ENCODE measurements at regions not wholly inside any gene's neighbourhood (a gene's known extent, or its start where the extent isn't known, plus 50 kb on each side); places are given as distances from the start of the nearest gene placed in this dataset.

DNA sequence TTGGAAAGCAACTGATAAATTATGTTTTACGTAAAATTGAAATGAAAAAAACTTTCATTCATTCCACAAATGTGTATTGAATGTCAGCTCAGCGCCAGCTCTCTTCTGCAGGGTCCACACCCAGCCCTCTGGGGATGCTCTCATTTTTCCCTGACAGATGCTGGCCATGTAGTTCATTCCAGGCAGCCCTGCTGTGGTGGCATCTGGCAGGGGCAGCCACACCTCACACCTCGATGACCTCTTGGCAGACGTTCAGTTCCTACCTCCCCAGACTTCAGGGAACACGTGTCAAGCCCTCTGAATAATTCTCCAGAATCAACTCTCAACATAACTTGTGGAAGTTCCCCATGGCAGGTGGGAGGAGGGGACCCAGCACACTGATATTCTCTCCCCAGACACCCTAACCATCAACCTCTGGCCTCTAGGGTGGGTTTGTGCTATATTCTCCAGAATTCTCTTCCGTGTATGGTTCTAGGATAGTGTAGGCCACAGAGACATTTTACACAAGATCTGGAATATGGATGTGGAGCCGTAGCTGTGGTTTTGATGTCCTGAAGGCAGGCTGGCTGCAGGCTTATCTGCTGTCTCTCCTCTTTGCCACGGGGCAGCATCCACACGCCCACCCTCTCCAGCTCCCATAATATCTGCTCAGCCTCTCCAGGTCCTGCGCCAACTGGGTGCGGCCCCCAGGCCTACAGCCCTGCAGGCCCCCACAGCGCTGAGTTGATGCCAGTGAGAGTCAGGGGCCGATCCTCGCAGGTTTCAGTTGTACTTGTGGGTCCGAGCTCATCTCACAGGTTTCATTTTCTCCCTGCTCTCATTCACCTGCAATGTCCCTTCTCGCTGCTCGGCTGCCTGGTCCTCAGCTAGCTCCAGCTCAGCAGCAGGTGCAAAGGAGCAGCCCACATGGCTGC lies 175.8 kb upstream of the ARID1B start:
- Mint-ChIP-seq H3K4me1 (peaks cover 0 to 15% (median 2%) of the 10 kb centered on the region in 7 donors), H3K27ac (no peak overlapping the region), H3K36me3 (peaks cover 0 to 4% (median 0%) of the 10 kb centered on the region in 5 donors), H3K9me3 (peaks cover 0 to 15% (median 5%) of the 10 kb centered on the region in 11 donors), H3K27me3 (peaks cover 6 to 16% (median 14%) of the 10 kb centered on the region in 5 donors), H3K4me3 (no peak overlapping the region)
- Histone ChIP-seq H3K4me1 (ENCODE audit: control insufficient read depth in 2 of 2, insufficient read depth in 2 of 2, low read length in 2 of 2) (no peaks in the 10 kb centered on the region), H3K27ac (ENCODE audit: low read depth, low read length) (no peak overlapping the region), H3K4me3 (ENCODE audit: low read length) (no peak overlapping the region), H3K9me3 (ENCODE audit: control insufficient read depth in 2 of 3, low read length in 3 of 3) (no peaks in the 10 kb centered on the region), H3K27me3 (ENCODE audit: control insufficient read depth in 2 of 2, insufficient read depth in 2 of 2, low read length in 2 of 2) (no peaks in the 10 kb centered on the region), H3K36me3 (ENCODE audit: control insufficient read depth in 2 of 3, insufficient read depth in 3 of 3, low read length in 3 of 3) (no peaks in the 10 kb centered on the region)
- no peak for DNase-seq
- CTCF ChIA-PET, result no interaction called here
- ATAC-seq, result no peak
- POLR2A ChIA-PET, result interaction anchor here (0.6 kb wide), 1 partner anchor 64 kb away, joined by 3 read pairs; no protein-coding TSS in a partner anchor
- intact Hi-C loops (cut with micrococcal nuclease), result no loop called here

DNA sequence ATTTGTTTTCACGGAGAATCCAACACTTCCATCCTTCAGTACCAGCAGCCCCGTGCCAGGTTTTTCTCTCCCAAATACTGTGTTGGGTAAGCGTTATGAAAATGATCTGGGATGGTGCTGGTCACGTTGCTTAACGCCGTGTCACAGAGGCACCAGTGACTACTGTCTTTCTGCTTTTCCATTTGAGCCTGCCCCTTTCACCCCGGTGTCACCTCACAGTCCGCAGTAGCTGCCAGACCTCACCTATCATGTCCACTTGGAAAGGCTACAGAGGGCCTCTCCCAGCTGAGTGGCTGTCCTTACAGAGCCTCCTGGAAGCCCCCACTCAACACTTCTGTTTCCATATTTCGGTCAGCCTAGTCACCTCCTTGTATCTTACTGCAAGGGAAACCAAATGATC lies 176.5 kb upstream of the ARID1B start:
- ChIA-PET CTCF (no interaction called here), POLR2A (no interaction called here)
- Histone ChIP-seq H3K27ac (ENCODE audit: low read depth, low read length) (no peak overlapping the region), H3K36me3 (ENCODE audit: control insufficient read depth in 2 of 3, insufficient read depth in 3 of 3, low read length in 3 of 3) (no peaks in the 10 kb centered on the region), H3K4me1 (ENCODE audit: control insufficient read depth in 2 of 2, insufficient read depth in 2 of 2, low read length in 2 of 2) (no peaks in the 10 kb centered on the region), H3K27me3 (ENCODE audit: control insufficient read depth in 2 of 2, insufficient read depth in 2 of 2, low read length in 2 of 2) (no peaks in the 10 kb centered on the region), H3K4me3 (ENCODE audit: low read length) (no peak overlapping the region), H3K9me3 (ENCODE audit: control insufficient read depth in 2 of 3, low read length in 3 of 3) (no peaks in the 10 kb centered on the region)
- peaks cover 0 to 4% (median 0%) of the 10 kb centered on the region in 5 donors for H3K36me3 Mint-ChIP-seq
- ATAC-seq (no peak), DNase-seq (no peak)
- no peak overlapping the region for H3K4me3 Mint-ChIP-seq
- peaks cover 0 to 15% (median 2%) of the 10 kb centered on the region in 7 donors for H3K4me1 Mint-ChIP-seq
- H3K27ac Mint-ChIP-seq, result peak overlapping the region in 1 of 9 donors; percentile 84
- H3K27me3 Mint-ChIP-seq, result peaks cover 6 to 16% (median 10%) of the 10 kb centered on the region in 5 donors
- H3K9me3 Mint-ChIP-seq, result peaks cover 0 to 10% (median 5%) of the 10 kb centered on the region in 11 donors
- intact Hi-C loops (cut with micrococcal nuclease), result no loop called here

- Histone ChIP-seq H3K27ac (ENCODE audit: low read depth, low read length) (no peak overlapping the region), H3K36me3 (ENCODE audit: control insufficient read depth in 2 of 3, insufficient read depth in 3 of 3, low read length in 3 of 3) (no peaks in the 10 kb centered on the region), H3K27me3 (ENCODE audit: control insufficient read depth in 2 of 2, insufficient read depth in 2 of 2, low read length in 2 of 2) (no peaks in the 10 kb centered on the region), H3K4me1 (ENCODE audit: control insufficient read depth in 2 of 2, insufficient read depth in 2 of 2, low read length in 2 of 2) (no peaks in the 10 kb centered on the region), H3K4me3 (ENCODE audit: low read length) (no peak overlapping the region), H3K9me3 (ENCODE audit: control insufficient read depth in 2 of 3, low read length in 3 of 3) (no peaks in the 10 kb centered on the region)
- H3K4me1 Mint-ChIP-seq, result peaks cover 0 to 15% (median 2%) of the 10 kb centered on the region in 7 donors
- ChIA-PET POLR2A (no interaction called here), CTCF (no interaction called here)
- intact Hi-C loops (cut with micrococcal nuclease), result no loop called here
- no peak overlapping the region for H3K27ac Mint-ChIP-seq
- no peak for ATAC-seq
- H3K27me3 Mint-ChIP-seq, result peaks cover 6 to 16% (median 9%) of the 10 kb centered on the region in 5 donors
- H3K36me3 Mint-ChIP-seq, result peaks cover 0 to 4% (median 0%) of the 10 kb centered on the region in 5 donors
- no peak overlapping the region for H3K4me3 Mint-ChIP-seq
- peaks cover 0 to 10% (median 4%) of the 10 kb centered on the region in 11 donors for H3K9me3 Mint-ChIP-seq
- no peak for DNase-seq
Measured at GRCh38 chr6:156599978-156600590, 177.1 kb upstream of the ARID1B start.

- ATAC-seq (no peak), DNase-seq (no peak)
- H3K9me3 ChIP-seq (ENCODE audit: control insufficient read depth in 2 of 3, low read length in 3 of 3), result no peaks in the 10 kb centered on the region
- H3K36me3 ChIP-seq (ENCODE audit: control insufficient read depth in 2 of 3, insufficient read depth in 3 of 3, low read length in 3 of 3), result no peaks in the 10 kb centered on the region
- Mint-ChIP-seq H3K27me3 (peaks cover 6 to 12% (median 9%) of the 10 kb centered on the region in 5 donors), H3K4me1 (peaks cover 0 to 15% (median 2%) of the 10 kb centered on the region in 7 donors), H3K4me3 (no peak overlapping the region), H3K9me3 (peaks cover 0 to 6% (median 2%) of the 10 kb centered on the region in 11 donors), H3K27ac (no peak overlapping the region), H3K36me3 (peaks cover 0 to under 1% (median 0%) of the 10 kb centered on the region in 5 donors)
- CTCF ChIA-PET, result no interaction called here
- H3K4me1 ChIP-seq (ENCODE audit: control insufficient read depth in 2 of 2, insufficient read depth in 2 of 2, low read length in 2 of 2), result no peaks in the 10 kb centered on the region
- no peak overlapping the region for H3K4me3 ChIP-seq (ENCODE audit: low read length)
- no peak overlapping the region for H3K27ac ChIP-seq (ENCODE audit: low read depth, low read length)
- intact Hi-C loops (cut with micrococcal nuclease), result no loop called here
- no peaks in the 10 kb centered on the region for H3K27me3 ChIP-seq (ENCODE audit: control insufficient read depth in 2 of 2, insufficient read depth in 2 of 2, low read length in 2 of 2)
- POLR2A ChIA-PET, result no interaction called here
Measured at GRCh38 chr6:156599366-156599765, 177.8 kb upstream of the ARID1B start.

- H3K9me3 Mint-ChIP-seq, result peaks cover 0 to 4% (median 0%) of the 10 kb centered on the region in 11 donors
- intact Hi-C loops (cut with micrococcal nuclease), result no loop called here
Measured at GRCh38 chr6:156598855-156599180, 178.4 kb upstream of the ARID1B start.

DNA sequence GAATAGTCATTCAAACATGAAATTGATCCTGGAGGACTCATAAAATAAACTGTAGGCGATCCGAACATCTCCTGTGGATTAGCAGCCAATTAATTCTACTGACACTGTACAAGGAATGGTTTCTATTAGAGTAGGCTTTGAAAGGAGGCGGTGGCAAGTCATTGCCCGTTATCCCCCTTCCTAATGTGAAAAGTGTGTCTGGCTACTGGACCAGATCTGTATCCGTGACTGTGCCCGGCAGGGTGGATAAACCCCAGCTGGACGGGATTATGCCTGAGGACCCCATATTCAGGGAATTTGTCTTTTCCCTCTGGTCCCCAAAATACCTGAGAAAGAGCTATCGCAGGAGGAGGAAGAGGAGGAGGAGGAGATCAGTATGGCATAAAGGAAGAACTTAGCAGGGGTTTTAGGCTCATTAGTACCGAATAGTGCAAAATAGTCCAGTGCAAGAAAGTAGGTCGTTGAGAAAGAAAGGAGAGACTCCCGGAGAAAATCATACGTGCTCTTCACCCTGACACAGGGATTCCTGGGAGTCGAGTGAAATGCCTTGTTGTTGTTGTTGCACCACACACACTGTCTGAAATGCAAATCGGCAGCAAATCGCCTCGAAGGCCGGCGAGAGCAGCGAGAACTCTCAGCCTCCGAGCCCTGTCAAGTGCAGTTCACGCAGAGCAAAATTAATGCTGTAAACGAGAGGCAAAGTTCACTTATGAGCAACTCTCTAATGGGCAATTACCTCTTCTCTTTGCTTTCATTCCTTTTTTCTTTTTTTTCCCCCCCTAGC lies 178.9 kb upstream of the ARID1B start:
- H3K27ac ChIP-seq (ENCODE audit: low read depth, low read length), result no peak overlapping the region
- Mint-ChIP-seq H3K27ac (no peak overlapping the region), H3K9me3 (peaks cover 0 to 2% (median 0%) of the 10 kb centered on the region in 11 donors), H3K27me3 (peaks cover 6 to 15% (median 11%) of the 10 kb centered on the region in 5 donors), H3K36me3 (peaks cover 0 to 4% (median 0%) of the 10 kb centered on the region in 5 donors), H3K4me1 (peaks cover 0 to 15% (median 2%) of the 10 kb centered on the region in 7 donors), H3K4me3 (peak overlapping the region in 1 of 10 donors; percentile 21)
- no peaks in the 10 kb centered on the region for H3K9me3 ChIP-seq (ENCODE audit: control insufficient read depth in 2 of 3, low read length in 3 of 3)
- intact Hi-C loops (cut with micrococcal nuclease), result no loop called here
- ChIA-PET CTCF (no interaction called here), POLR2A (no interaction called here)
- H3K4me1 ChIP-seq (ENCODE audit: control insufficient read depth in 2 of 2, insufficient read depth in 2 of 2, low read length in 2 of 2), result no peaks in the 10 kb centered on the region
- no peaks in the 10 kb centered on the region for H3K36me3 ChIP-seq (ENCODE audit: control insufficient read depth in 2 of 3, insufficient read depth in 3 of 3, low read length in 3 of 3)
- ATAC-seq (no peak), DNase-seq (no peak)
- no peaks in the 10 kb centered on the region for H3K27me3 ChIP-seq (ENCODE audit: control insufficient read depth in 2 of 2, insufficient read depth in 2 of 2, low read length in 2 of 2)
- no peak overlapping the region for H3K4me3 ChIP-seq (ENCODE audit: low read length)

More at GRCh38 chr6:156598855-156599180, 178.4 kb upstream of the ARID1B start:
- Histone ChIP-seq H3K27ac (ENCODE audit: low read depth, low read length) (no peak overlapping the region), H3K27me3 (ENCODE audit: control insufficient read depth in 2 of 2, insufficient read depth in 2 of 2, low read length in 2 of 2) (no peaks in the 10 kb centered on the region), H3K9me3 (ENCODE audit: control insufficient read depth in 2 of 3, low read length in 3 of 3) (no peaks in the 10 kb centered on the region), H3K4me1 (ENCODE audit: control insufficient read depth in 2 of 2, insufficient read depth in 2 of 2, low read length in 2 of 2) (no peaks in the 10 kb centered on the region), H3K4me3 (ENCODE audit: low read length) (no peak overlapping the region), H3K36me3 (ENCODE audit: control insufficient read depth in 2 of 3, insufficient read depth in 3 of 3, low read length in 3 of 3) (no peaks in the 10 kb centered on the region)
- H3K36me3 Mint-ChIP-seq, result peaks cover 0 to 2% (median 0%) of the 10 kb centered on the region in 5 donors
- CTCF ChIA-PET, result no interaction called here
- DNase-seq (no peak), ATAC-seq (no peak)
- no peak overlapping the region for H3K4me3 Mint-ChIP-seq
- H3K4me1 Mint-ChIP-seq, result peaks cover 0 to 15% (median 2%) of the 10 kb centered on the region in 7 donors
- H3K27me3 Mint-ChIP-seq, result peaks cover 6 to 12% (median 9%) of the 10 kb centered on the region in 5 donors
- POLR2A ChIA-PET, result no interaction called here
- peak overlapping the region in 1 of 9 donors; percentile 72 for H3K27ac Mint-ChIP-seq

Measured in naive thymus-derived CD4-positive, alpha-beta T cell (primary cell).